ENCODE measurements at regions not wholly inside any gene's neighbourhood (a gene's known extent, or its start where the extent isn't known, plus 50 kb on each side); places are given as distances from the start of the nearest gene placed in this dataset.
"Not testable (repeated sequence)": the region's sequence is repeated elsewhere in the genome, so short reads cannot be mapped to it uniquely, and the experiment has no call there.

DNA sequence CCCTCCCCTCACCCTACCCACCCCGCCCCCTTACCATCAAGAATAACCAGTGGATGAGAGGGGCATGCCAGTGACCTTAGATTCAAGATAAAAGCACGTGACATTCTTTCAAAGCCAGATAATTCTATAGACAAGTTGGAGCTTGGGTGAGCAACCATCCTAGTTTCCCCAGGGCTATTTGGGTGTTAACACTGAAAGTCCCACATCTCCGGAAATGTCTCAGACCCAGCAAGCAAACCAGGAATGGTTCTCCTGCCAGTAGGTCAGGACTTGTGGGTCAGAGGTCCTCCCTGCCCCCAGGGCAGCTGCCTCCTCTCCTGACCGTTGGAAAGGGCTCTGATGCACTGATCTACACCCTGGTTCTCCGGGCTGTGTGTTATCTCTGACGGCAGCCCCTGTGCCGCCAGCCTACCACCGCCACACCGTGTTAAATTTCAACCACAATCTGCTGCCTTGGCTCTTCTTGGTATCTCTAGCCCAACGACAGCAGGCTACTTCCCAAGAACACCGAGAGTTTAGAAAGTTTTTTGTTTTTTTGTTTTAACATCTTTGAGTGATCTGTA is 287.0 kb downstream of the BCL2L11 start:
- H3K36me3 ChIP-seq (ENCODE audit: control insufficient read depth in 2 of 2, insufficient read depth in 2 of 2, low read length in 1 of 2); H3K27ac ChIP-seq (ENCODE audit: low read depth in 1 of 2, low read length in 1 of 2); H3K4me3 ChIP-seq (ENCODE audit: low read length in 2 of 2); H3K4me1 ChIP-seq (ENCODE audit: control insufficient read depth in 2 of 2, insufficient read depth in 2 of 2, low read length in 2 of 2); DNase-seq (ENCODE audit: low read depth in 6 of 9, low spot score in 9 of 9); H3K9me3 ChIP-seq (ENCODE audit: control insufficient read depth in 2 of 2, insufficient read depth in 1 of 2, low read length in 1 of 2); H3K27me3 ChIP-seq (ENCODE audit: control insufficient read depth in 2 of 2, insufficient read depth in 1 of 2, low read length in 1 of 2): not testable (repeated sequence)
- WGBS, result 94% methylated on average over 1 of the region's 11 CpGs

DNA sequence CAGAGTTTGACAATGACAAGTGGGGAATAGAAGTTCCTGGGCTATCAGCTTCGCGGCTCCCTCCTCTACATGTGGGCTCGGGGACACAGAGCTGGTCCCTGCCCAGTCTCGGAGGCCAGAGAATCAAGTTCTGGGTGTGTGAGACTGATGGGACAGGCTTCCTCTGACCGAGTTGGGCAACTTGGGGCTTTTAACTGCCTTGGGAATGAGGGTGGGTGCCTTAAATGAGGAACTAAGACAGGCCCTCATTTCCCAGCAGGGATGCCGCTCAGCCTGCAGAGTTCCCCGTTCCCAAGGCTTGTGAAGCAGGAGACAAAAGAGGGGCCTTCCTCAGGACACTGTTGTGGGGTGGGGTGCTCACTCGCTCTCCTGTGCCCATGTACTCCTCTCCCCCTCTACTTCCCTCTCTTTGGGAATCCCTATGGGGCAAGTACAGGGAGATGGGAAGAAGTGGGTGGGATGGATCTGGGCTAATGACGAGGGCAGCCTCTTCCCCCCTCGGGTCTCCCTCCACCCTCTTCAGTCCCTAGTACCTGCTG is 290.2 kb downstream of the BCL2L11 start:
- H3K36me3 ChIP-seq (ENCODE audit: control insufficient read depth in 2 of 2, insufficient read depth in 2 of 2, low read length in 1 of 2); H3K4me1 ChIP-seq (ENCODE audit: control insufficient read depth in 2 of 2, insufficient read depth in 2 of 2, low read length in 2 of 2); H3K9me3 ChIP-seq (ENCODE audit: control insufficient read depth in 2 of 2, insufficient read depth in 1 of 2, low read length in 1 of 2); H3K4me3 ChIP-seq (ENCODE audit: low read length in 2 of 2); H3K27ac ChIP-seq (ENCODE audit: low read depth in 1 of 2, low read length in 1 of 2); H3K27me3 ChIP-seq (ENCODE audit: control insufficient read depth in 2 of 2, insufficient read depth in 1 of 2, low read length in 1 of 2); DNase-seq (ENCODE audit: low read depth in 6 of 9, low spot score in 9 of 9): not testable (repeated sequence)
- WGBS, result 89% methylated on average over 7 of the region's 10 CpGs

DNA sequence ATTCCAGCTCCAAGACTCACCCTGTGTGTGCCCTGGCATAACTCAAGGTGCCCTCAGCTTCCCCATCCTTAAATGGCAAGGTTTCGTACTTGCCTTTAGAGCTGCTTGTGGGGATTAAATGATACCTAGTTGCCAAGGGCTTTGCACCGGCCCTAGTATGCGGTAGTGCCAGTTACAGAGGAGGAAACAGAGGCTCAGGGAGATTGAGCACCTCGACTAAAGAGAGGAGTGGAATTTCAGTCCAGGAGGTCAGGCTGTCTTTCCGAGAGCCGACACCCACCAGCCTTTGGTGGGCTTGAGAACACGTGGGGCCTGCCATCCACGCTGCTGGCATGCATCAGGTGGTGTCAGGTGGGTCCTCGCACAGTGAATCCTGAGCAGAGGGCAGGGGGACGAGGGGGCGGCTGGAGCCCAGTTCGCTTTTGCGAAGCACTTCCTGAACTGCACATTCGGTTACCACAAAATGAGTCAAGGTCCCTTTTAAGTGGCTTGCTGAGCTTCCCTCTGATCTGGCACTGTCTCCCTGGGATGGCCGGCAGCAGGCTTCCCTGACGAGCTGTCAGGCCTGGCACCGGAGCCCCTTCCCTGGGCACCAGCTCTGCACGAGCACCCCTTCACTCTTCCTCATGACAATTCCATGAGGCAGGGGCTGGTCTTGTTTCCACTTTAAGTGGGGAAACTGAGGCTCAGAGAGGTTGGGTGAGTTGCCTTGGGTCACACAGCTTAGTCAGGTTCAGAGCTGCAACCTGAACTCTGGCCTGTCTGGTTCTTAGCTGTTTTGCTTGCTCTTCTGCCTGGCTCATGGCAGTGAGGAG is 291.4 kb downstream of the BCL2L11 start:
- not testable (repeated sequence) for H3K4me1 ChIP-seq (ENCODE audit: control insufficient read depth in 2 of 2, insufficient read depth in 2 of 2, low read length in 2 of 2); DNase-seq (ENCODE audit: low read depth in 6 of 9, low spot score in 9 of 9); H3K4me3 ChIP-seq (ENCODE audit: low read length in 2 of 2); H3K27me3 ChIP-seq (ENCODE audit: control insufficient read depth in 2 of 2, insufficient read depth in 1 of 2, low read length in 1 of 2); H3K9me3 ChIP-seq (ENCODE audit: control insufficient read depth in 2 of 2, insufficient read depth in 1 of 2, low read length in 1 of 2); H3K27ac ChIP-seq (ENCODE audit: low read depth in 1 of 2, low read length in 1 of 2); H3K36me3 ChIP-seq (ENCODE audit: control insufficient read depth in 2 of 2, insufficient read depth in 2 of 2, low read length in 1 of 2)
- WGBS, result 32% methylated on average over 13 of the region's 18 CpGs

DNA sequence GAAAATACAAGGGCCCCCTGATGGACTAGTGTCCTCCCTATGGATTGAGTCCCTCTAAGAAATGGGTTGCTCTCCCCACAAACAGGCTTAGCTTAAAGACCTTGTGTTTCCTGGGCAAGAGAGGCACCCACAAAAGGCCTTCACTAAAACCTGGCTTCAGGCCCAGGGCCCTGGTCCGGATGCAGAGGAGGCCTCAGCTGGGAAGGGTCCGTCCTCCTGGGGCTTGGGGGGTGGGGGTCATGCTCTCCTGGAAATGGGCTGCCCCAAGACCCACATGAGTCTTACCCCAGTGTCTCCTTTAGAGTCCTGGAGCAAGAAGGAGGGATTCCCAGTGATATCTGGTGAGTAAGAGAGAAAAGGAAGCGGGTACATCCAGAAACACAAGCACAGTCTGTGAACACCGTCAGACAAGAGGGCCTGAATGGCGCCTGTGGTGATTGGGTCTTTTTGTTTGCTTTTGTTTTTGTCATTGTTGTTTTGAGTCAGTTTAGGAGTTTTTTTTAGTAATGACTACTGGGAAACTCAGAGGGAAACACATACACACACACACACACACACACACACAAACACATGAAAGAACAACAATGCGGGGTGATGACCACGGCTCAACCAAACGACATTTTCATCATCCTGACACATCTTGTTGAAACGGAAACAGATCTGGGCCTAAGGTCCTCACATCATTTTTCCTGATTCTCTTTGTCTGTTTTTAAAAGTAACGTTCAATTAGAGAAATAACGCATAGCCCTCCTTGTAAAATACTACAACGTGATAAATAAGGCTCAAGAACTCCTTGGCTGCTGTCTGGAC is 292.3 kb downstream of the BCL2L11 start:
- WGBS, result 92% methylated on average over 12 of the region's 12 CpGs
- not testable (repeated sequence) for H3K27ac ChIP-seq (ENCODE audit: low read depth in 1 of 2, low read length in 1 of 2); H3K36me3 ChIP-seq (ENCODE audit: control insufficient read depth in 2 of 2, insufficient read depth in 2 of 2, low read length in 1 of 2); H3K4me3 ChIP-seq (ENCODE audit: low read length in 2 of 2); H3K4me1 ChIP-seq (ENCODE audit: control insufficient read depth in 2 of 2, insufficient read depth in 2 of 2, low read length in 2 of 2); DNase-seq (ENCODE audit: low read depth in 6 of 9, low spot score in 9 of 9); H3K9me3 ChIP-seq (ENCODE audit: control insufficient read depth in 2 of 2, insufficient read depth in 1 of 2, low read length in 1 of 2); H3K27me3 ChIP-seq (ENCODE audit: control insufficient read depth in 2 of 2, insufficient read depth in 1 of 2, low read length in 1 of 2)

DNA sequence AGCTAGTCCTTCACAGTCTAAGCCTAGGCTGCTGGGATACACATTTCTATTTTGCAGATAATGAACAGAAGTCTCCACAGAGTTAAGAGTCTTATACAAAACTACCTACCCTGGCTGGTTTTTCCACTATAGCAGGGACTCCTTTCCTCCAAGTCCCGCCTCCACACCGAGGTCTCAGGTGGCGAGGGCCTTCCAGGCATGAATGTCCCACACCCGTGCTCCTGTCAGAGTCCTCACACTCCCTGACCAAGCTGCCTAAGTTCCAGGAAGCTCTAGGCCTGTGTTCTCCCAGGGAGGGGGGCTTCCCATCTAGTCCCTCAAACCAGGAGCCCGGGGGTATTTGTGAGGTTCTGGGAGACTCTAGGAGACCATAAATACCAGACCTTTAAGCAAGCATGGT is 293.2 kb downstream of the BCL2L11 start:
- 90% methylated on average over 5 of the region's 5 CpGs for WGBS
- not testable (repeated sequence) for H3K9me3 ChIP-seq (ENCODE audit: control insufficient read depth in 2 of 2, insufficient read depth in 1 of 2, low read length in 1 of 2); H3K27me3 ChIP-seq (ENCODE audit: control insufficient read depth in 2 of 2, insufficient read depth in 1 of 2, low read length in 1 of 2); H3K27ac ChIP-seq (ENCODE audit: low read depth in 1 of 2, low read length in 1 of 2); DNase-seq (ENCODE audit: low read depth in 6 of 9, low spot score in 9 of 9); H3K36me3 ChIP-seq (ENCODE audit: control insufficient read depth in 2 of 2, insufficient read depth in 2 of 2, low read length in 1 of 2); H3K4me3 ChIP-seq (ENCODE audit: low read length in 2 of 2); H3K4me1 ChIP-seq (ENCODE audit: control insufficient read depth in 2 of 2, insufficient read depth in 2 of 2, low read length in 2 of 2)

DNA sequence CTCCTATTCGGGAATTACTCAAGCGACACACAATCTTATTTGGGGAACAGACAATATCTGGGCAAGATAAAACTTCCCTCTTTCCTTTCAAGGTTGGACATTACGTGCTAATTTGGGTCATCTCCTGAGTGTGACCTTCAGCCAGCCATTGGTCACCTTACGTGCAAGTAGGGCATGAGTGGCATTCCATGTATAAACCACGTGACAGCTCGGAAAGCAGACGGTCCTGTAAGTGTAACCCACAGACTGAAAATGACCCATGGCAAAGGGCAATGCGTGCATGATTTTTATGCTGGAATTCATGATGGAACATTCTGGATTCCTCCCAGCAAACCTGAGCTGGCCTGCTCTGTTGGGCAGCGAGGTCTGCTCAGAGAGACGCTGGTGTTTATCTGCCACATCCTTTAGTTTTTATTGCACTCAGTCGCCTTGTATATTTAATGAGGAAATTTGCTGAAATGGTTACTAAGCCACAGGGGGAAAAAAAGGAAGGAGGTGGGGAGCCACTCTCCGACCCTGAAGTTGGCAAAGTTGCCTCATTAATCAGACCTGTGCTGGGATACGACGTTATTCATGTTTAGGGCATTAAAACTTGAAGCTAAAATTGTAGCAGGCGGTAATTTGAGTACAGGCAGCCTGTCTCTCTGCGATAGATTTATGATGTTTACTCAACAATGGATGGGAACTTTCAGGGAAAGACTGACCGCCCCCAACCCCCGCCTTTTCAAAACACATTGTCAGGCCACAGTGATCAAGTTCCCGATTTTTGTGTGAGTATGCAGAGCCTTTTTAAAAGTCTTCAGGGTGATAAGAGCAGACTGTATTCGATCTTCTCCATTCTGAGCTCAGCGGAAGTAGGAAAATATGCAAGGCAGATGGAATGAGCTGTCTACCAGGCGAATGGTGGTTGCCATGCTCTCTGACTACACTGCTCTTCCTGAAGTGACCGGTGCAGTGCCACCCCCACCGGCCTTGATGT is 295.3 kb downstream of the BCL2L11 start:
- not testable (repeated sequence) for DNase-seq (ENCODE audit: low read depth in 6 of 9, low spot score in 9 of 9); H3K4me1 ChIP-seq (ENCODE audit: control insufficient read depth in 2 of 2, insufficient read depth in 2 of 2, low read length in 2 of 2); H3K4me3 ChIP-seq (ENCODE audit: low read length in 2 of 2); H3K36me3 ChIP-seq (ENCODE audit: control insufficient read depth in 2 of 2, insufficient read depth in 2 of 2, low read length in 1 of 2); H3K9me3 ChIP-seq (ENCODE audit: control insufficient read depth in 2 of 2, insufficient read depth in 1 of 2, low read length in 1 of 2); H3K27me3 ChIP-seq (ENCODE audit: control insufficient read depth in 2 of 2, insufficient read depth in 1 of 2, low read length in 1 of 2)
- WGBS, result 69% methylated on average over 14 of the region's 24 CpGs
- peak overlapping the region in 1 of 2 donors; percentile 18 for H3K27ac ChIP-seq (ENCODE audit: low read depth in 1 of 2, low read length in 1 of 2)

DNA sequence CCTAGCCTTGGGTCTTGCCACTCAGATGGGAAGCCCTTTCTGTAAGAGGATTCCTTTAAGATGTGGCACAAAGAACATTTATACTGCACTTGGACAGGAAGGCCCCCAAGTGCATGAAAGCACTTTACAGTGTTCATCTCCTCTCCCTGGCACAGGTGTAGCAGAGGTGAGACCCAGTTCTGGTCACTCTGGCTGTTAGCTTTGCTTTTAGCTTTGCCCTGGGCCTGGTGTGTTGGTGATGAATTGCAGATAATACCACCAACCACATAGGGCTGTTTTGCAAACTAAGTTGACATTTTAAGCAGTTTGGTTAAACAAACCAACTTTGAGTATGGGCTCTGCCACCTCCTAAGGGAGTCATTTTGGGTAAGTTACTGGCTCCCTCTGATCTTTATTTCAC is 296.3 kb downstream of the BCL2L11 start:
- H3K9me3 ChIP-seq (ENCODE audit: control insufficient read depth in 2 of 2, insufficient read depth in 1 of 2, low read length in 1 of 2); H3K36me3 ChIP-seq (ENCODE audit: control insufficient read depth in 2 of 2, insufficient read depth in 2 of 2, low read length in 1 of 2); H3K27me3 ChIP-seq (ENCODE audit: control insufficient read depth in 2 of 2, insufficient read depth in 1 of 2, low read length in 1 of 2); H3K4me1 ChIP-seq (ENCODE audit: control insufficient read depth in 2 of 2, insufficient read depth in 2 of 2, low read length in 2 of 2); H3K4me3 ChIP-seq (ENCODE audit: low read length in 2 of 2); H3K27ac ChIP-seq (ENCODE audit: low read depth in 1 of 2, low read length in 1 of 2); DNase-seq (ENCODE audit: low read depth in 6 of 9, low spot score in 9 of 9): not testable (repeated sequence)

DNA sequence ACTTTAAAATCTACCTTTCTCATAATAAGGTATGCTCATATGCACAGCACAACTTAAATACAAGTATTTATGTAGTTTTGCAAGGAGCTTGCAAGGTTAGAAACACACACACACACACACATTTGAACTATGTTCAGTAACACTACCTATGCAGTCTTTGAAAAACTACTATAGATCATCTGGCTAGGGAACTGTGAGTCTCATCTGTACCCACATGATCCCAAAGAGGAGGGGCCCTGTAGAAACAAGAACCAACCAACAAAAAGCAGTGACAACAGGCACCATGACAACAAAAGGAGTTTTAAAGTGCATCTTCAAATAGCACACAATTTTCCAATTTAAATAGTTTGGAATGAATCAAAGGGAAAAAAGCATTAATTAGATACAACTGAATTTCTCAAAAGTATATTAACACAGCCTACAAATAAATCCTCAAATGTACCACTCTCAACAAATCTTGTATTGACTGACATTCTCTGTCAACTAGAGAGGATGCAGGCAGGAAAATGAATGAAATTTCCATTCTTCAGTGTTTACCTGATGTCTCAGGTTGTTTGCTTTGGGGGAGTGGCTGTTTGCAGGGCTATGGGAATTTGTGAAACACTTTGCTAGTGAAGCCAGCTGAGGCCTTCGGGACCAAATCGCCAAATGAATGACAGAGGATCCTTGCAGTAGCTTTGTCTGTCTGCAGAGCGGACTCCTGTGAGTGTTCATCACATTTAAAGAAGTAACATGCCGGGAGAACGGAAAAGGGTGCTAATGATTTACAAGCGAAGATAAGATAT is 297.6 kb downstream of the BCL2L11 start:
- H3K9me3 ChIP-seq (ENCODE audit: control insufficient read depth in 2 of 2, insufficient read depth in 1 of 2, low read length in 1 of 2); H3K27me3 ChIP-seq (ENCODE audit: control insufficient read depth in 2 of 2, insufficient read depth in 1 of 2, low read length in 1 of 2); H3K4me1 ChIP-seq (ENCODE audit: control insufficient read depth in 2 of 2, insufficient read depth in 2 of 2, low read length in 2 of 2); DNase-seq (ENCODE audit: low read depth in 6 of 9, low spot score in 9 of 9); H3K36me3 ChIP-seq (ENCODE audit: control insufficient read depth in 2 of 2, insufficient read depth in 2 of 2, low read length in 1 of 2); H3K27ac ChIP-seq (ENCODE audit: low read depth in 1 of 2, low read length in 1 of 2); H3K4me3 ChIP-seq (ENCODE audit: low read length in 2 of 2): not testable (repeated sequence)
- 96% methylated on average over 3 of the region's 6 CpGs for WGBS

Data from thymus (tissue), 11 donors.